WERI-Rb-1 (cell line): ENCODE measurements at regions not wholly inside any gene's neighbourhood (a gene's known extent, or its start where the extent isn't known, plus 50 kb on each side); places are given as distances from the start of the nearest gene placed in this dataset.

Experiments
- DNase-seq: peaks from one replicate; pipeline ENCODE4 v3.0.0-alpha.2; 2020
- H3K27ac ChIP-seq: fragments of 250-450 bp; sonication (Bioruptor Pico); 2 replicates; pipeline ENCODE4 v1.5.1; 2020; ENCODE audit warnings: mild to moderate bottlenecking, moderate library complexity
- H3K27me3 ChIP-seq: fragments of 250-450 bp; sonication (Bioruptor Pico); 2 replicates; pipeline ENCODE4 v1.5.1; 2021; ENCODE audit warnings: mild to moderate bottlenecking, low read depth, moderate library complexity; ENCODE audit not compliant: insufficient read depth, severe bottlenecking
- H3K36me3 ChIP-seq: fragments of 250-450 bp; sonication (Bioruptor Pico); 2 replicates; pipeline ENCODE4 v1.5.1; 2020; ENCODE audit warnings: mild to moderate bottlenecking, moderate library complexity
- H3K4me3 ChIP-seq: 2 replicates; pipeline ENCODE4 v1.5.1; 2011; ENCODE audit warnings: low read depth, mild to moderate bottlenecking, control low read depth, low read length
- H3K9me3 ChIP-seq: fragments of 250-450 bp; sonication (Bioruptor Pico); 2 replicates; pipeline ENCODE4 v1.5.1; 2021; ENCODE audit warnings: mild to moderate bottlenecking, moderate library complexity; ENCODE audit not compliant: severe bottlenecking
- TF ChIP-seq, protein P1 (sequence below): IDR thresholded peaks from 2 replicates; pipeline ENCODE4 v1.5.1; 2011; ENCODE audit warnings: low read depth, mild to moderate bottlenecking, control low read depth, inconsistent platforms, low read length

DNA sequence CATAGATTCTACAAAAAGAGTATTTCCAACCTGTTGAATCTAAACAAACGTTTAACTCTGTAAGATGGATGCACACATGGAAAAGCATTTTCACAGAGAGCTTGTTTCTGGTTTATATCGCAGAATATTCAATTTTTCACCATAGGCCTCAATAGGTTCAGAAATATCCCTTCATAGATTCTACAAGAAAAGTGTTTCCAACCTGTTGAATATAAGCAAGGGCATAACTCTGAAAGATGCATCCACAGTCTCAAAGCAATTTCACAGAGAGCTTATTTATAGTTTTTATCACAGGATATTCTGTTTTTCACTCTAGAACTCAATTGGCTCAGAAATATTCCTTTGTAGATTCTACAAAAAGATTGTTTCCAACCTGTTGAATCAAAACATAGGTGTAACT, 1483.6 kb downstream of the UQCRFS1 start:
- Histone ChIP-seq H3K36me3 (peaks cover 48% of the 10 kb centered on the region), H3K27ac (no peak overlapping the region), H3K4me3 (no peak overlapping the region), H3K9me3 (peaks cover 7% of the 10 kb centered on the region), H3K27me3 (no peaks in the 10 kb centered on the region)
- TF ChIP-seq, protein P1, sequence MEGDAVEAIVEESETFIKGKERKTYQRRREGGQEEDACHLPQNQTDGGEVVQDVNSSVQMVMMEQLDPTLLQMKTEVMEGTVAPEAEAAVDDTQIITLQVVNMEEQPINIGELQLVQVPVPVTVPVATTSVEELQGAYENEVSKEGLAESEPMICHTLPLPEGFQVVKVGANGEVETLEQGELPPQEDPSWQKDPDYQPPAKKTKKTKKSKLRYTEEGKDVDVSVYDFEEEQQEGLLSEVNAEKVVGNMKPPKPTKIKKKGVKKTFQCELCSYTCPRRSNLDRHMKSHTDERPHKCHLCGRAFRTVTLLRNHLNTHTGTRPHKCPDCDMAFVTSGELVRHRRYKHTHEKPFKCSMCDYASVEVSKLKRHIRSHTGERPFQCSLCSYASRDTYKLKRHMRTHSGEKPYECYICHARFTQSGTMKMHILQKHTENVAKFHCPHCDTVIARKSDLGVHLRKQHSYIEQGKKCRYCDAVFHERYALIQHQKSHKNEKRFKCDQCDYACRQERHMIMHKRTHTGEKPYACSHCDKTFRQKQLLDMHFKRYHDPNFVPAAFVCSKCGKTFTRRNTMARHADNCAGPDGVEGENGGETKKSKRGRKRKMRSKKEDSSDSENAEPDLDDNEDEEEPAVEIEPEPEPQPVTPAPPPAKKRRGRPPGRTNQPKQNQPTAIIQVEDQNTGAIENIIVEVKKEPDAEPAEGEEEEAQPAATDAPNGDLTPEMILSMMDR, result no peak
- no peak for DNase-seq

DNA sequence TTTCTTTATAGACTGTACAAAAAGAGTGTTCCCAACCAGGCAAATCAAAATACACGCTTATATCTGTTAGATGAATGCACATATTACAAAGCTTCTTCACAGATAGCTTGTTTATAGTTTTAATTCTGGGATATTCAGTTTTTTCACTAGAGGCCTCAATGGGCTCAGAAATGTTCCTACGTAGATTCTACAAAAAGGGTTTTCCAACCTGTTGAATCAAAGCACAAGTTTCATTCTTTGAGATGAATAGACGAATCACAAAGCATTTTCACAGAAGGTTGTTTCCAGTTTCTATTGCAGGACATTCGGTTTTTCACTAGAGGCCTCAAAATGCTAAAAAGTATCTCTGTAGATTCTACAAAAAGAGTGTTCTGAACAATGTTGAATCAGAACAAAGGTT, 1490.3 kb downstream of the UQCRFS1 start:
- Histone ChIP-seq H3K4me3 (no peak overlapping the region), H3K9me3 (peaks cover 6% of the 10 kb centered on the region)

DNA sequence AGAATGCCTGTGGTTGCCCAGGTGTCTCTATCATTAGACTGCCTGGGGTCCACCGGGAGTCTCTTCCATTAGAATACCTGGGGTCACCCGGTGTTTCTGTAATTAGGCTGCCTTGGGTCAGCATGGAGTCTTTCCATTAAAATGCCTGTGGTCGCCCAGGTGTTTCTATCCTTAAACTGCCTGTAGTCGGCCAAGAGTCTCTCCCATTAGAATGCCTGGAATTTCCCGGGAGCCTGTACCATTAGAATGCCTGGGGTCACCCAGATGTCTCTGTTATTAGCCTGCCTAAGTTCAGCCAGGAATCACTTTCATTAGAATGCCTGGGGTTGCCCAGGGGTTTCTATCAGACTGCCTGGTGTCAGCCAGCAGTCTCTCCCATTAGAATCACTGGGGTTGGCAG, 1492.8 kb downstream of the UQCRFS1 start:
- Histone ChIP-seq H3K9me3 (peaks cover 11% of the 10 kb centered on the region), H3K27me3 (no peaks in the 10 kb centered on the region), H3K4me3 (no peak overlapping the region), H3K27ac (no peak overlapping the region), H3K36me3 (peaks cover 4% of the 10 kb centered on the region; the same call in 1 of the 2 replicates)
- TF ChIP-seq, protein P1, result no peak
- DNase-seq, result no peak

More for the DNA sequence above, 1490.3 kb downstream of the UQCRFS1 start:
- no peaks in the 10 kb centered on the region for H3K27me3 ChIP-seq
- no peak for DNase-seq
- TF ChIP-seq, protein P1, result no peak
- no peak overlapping the region for H3K27ac ChIP-seq
- H3K36me3 ChIP-seq, result peaks cover 4% of the 10 kb centered on the region; the same call in 1 of the 2 replicates

DNA sequence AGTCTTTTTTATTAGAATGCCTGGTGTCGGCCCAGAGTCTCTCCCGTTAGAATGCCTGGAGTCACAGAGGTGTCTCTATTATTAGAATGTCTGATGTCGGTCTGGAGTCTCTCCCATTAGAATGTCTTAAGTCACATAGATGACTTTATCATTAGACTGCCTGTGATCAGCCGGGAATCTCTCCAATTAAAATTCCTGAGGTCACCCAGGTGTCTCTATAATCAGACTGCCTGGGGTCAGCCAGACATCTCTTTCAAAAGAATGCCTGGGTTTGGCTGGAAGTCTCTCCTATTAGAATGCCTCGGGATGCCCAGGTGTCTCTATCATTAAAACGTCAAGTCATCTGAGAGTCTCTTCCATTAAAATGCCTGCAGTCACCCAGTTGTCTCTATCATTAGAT, 1493.9 kb downstream of the UQCRFS1 start:
- TF ChIP-seq, protein P1, result no peak
- Histone ChIP-seq H3K36me3 (no peaks in the 10 kb centered on the region), H3K9me3 (peaks cover 8% of the 10 kb centered on the region), H3K27ac (no peak overlapping the region), H3K27me3 (no peaks in the 10 kb centered on the region), H3K4me3 (no peak overlapping the region)
- DNase-seq, result no peak

DNA sequence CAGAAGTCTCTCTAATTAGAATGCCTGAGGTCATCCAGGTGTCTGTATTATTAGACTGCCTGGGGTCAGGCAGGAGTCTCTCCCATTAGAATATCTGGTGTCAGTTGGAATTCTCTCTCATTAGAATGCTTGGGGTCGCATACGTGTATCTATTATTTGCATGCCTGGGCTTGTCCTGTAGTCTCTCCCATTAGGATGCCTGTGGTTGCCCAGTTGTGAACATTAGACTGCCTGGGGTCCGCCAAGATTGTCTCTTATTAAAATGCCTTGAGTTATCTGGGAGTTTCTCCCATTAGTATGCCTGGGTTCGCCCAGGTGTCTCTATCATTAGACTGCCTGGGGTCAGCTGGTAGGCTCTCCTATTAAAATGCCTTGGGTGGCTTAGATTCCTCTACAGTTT, 1494.7 kb downstream of the UQCRFS1 start:
- no peak overlapping the region for H3K27ac ChIP-seq
- no peaks in the 10 kb centered on the region for H3K36me3 ChIP-seq
- no peak for DNase-seq
- H3K27me3 ChIP-seq, result no peaks in the 10 kb centered on the region
- H3K9me3 ChIP-seq, result peaks cover 15% of the 10 kb centered on the region
- H3K4me3 ChIP-seq, result no peak overlapping the region
- TF ChIP-seq, protein P1, result no peak

DNA sequence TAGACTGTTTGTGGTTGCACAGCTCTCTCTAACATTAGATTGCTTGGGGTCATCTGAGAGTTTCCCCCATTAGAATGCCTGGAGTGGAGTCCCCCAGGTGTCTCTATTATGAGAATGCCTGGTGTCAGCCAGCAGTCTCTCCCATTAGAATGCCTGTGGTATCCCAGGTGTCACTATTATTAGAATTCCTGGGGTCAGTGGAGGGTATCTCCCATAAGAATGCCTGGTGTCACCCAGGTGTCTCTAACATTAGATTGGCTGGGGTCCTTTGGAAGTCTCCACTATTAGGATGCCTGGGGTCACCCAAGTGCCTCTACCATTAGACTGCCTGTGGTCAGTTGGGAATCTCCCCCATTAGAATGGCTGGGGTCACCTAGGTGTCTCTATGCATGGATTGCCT, 1495.1 kb downstream of the UQCRFS1 start:
- Histone ChIP-seq H3K4me3 (no peak overlapping the region), H3K36me3 (no peaks in the 10 kb centered on the region), H3K9me3 (peaks cover 15% of the 10 kb centered on the region), H3K27me3 (no peaks in the 10 kb centered on the region), H3K27ac (no peak overlapping the region)
- TF ChIP-seq, protein P1, result no peak
- no peak for DNase-seq
